ENCODE measurements at regions not wholly inside any gene's neighbourhood (a gene's known extent, or its start where the extent isn't known, plus 50 kb on each side); places are given as distances from the start of the nearest gene placed in this dataset.

DNA sequence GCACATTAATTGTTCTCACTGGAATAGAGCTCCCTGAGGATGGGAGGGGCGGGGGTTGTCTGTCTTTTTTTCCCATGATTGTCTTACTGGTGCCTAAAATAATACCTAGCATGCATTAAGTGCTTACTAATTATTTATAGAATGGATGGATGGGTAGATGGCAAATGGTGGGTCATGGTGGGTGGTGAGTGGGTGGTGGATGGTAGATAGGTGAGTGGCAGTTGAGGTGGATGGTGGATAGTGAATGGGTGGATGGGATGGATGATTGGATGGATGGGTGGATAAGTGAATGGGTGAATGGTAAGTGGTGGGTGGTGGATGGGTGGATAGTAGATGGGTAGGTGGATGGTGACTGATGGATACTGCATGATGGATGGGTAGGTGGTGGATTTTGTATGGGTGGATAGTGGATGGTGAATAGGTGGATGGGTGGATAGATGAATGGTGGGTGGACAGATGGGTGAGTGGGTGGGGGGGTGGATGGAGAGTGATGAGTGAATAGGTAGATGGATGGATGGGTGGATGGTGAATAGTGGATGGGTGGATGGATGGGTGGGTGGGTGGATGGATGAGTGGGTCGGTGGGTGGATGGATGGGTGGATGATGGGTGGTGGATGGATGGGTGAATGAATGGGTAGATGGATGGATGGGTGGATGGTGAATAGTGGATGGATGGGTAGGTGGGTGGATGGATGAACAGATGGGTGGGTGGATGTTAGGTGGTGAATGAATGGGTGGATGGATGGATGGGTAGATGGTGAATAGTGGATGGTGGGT lies 51.6 kb downstream of the RBFOX3 start:
- TF ChIP-seq ZBTB33 (IDR thresholded peaks at IDR 0.05; ENCODE audit: extremely low read depth, insufficient replicate concordance, low read length) (no peak), CTCF (IDR thresholded peaks at IDR 0.05 in 2 of 3, conservative IDR thresholded peaks at IDR 0.05 in 1 of 3; ENCODE audit: borderline replicate concordance in 1 of 3, insufficient read depth in 1 of 3, low read depth in 2 of 3, low read length in 2 of 3) (no peak), TCF7L2 (IDR thresholded peaks at IDR 0.05; ENCODE audit: borderline replicate concordance, extremely low read depth, insufficient read depth, insufficient read length) (no peak), POLR2A (IDR thresholded peaks at IDR 0.05; ENCODE audit: borderline replicate concordance, extremely low read depth, insufficient read depth, insufficient read length) (no peak), CBX3 (IDR thresholded peaks at IDR 0.05; ENCODE audit: low read depth) (no peak), MAX (IDR thresholded peaks at IDR 0.05) (no peak)
